HUES48 (cell line): ENCODE measurements at regions not wholly inside any gene's neighbourhood (a gene's known extent, or its start where the extent isn't known, plus 50 kb on each side); places are given as distances from the start of the nearest gene placed in this dataset.

ENCODE experiments used
- H3K27ac ChIP-seq: one replicate; pipeline ENCODE4 v1.7.0; 2013; ENCODE audit warnings: low read depth, low read length, inconsistent platforms
- H3K27me3 ChIP-seq: 2 replicates; pipeline ENCODE4 v1.6.1; 2013; ENCODE audit warnings: mild to moderate bottlenecking, low read length; ENCODE audit not compliant: control insufficient read depth, insufficient read depth
- H3K36me3 ChIP-seq: 2 replicates; pipeline ENCODE4 v1.6.1; 2013; ENCODE audit warnings: low read length; ENCODE audit not compliant: control insufficient read depth, insufficient read depth
- H3K4me1 ChIP-seq: 2 replicates; pipeline ENCODE4 v1.6.1; 2013; ENCODE audit warnings: mild to moderate bottlenecking, low read length; ENCODE audit not compliant: control insufficient read depth, insufficient read depth
- H3K4me3 ChIP-seq: 2 replicates; pipeline ENCODE4 v1.5.1; 2013; ENCODE audit warnings: mild to moderate bottlenecking, low read depth, low read length
- H3K9ac ChIP-seq: 2 replicates; pipeline ENCODE4 v1.6.1; 2013; ENCODE audit warnings: mild to moderate bottlenecking, low read depth, low read length, moderate library complexity
- H3K9me3 ChIP-seq: 2 replicates; pipeline ENCODE4 v1.6.1; 2013; ENCODE audit warnings: low read length; ENCODE audit not compliant: control insufficient read depth, insufficient read depth

DNA sequence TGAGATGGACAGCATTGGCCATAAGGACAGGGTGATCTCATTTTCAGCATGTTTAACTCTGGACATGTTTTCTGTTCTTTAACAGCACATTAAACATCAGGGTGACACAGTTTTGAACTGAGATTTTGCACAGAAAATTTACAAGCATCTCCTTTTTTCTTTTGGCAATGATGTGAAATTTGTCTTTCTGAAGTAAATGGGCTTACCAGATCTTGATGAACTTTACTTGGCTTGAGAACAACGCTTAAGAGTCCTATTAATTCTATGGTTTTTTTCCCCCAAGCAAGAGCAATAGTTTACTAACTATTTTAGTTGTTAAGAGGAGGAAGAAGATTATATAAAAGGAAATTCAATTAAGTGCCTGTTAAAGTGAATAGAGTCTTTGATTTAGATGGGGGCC lies 491.0 kb downstream of the SNAPC1 start:
- Histone ChIP-seq H3K27me3 (no peaks in the 10 kb centered on the region), H3K4me1 (no peaks in the 10 kb centered on the region), H3K27ac (no peak overlapping the region), H3K36me3 (no peaks in the 10 kb centered on the region), H3K4me3 (no peak overlapping the region), H3K9me3 (no peaks in the 10 kb centered on the region), H3K9ac (no peak overlapping the region)

DNA sequence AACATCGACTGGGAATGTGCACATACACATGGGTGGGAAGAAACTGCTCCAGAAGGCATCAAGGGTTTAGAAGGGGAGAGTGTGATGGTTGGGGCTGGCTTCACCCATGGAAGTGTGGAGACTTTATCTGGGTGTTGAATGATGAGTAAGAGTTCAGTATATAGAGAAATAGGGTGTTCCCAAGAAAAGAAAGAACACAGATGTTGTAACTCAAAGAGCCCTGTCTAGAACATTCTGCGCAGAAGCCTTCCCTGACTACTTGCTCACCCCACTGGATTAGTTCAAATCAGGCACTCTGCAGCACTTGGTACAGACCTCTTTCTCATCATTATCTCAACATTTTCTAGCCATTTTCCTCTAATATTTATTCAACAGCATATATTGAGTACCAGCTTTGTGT lies 491.7 kb downstream of the SNAPC1 start:
- H3K4me1 ChIP-seq, result no peaks in the 10 kb centered on the region

DNA sequence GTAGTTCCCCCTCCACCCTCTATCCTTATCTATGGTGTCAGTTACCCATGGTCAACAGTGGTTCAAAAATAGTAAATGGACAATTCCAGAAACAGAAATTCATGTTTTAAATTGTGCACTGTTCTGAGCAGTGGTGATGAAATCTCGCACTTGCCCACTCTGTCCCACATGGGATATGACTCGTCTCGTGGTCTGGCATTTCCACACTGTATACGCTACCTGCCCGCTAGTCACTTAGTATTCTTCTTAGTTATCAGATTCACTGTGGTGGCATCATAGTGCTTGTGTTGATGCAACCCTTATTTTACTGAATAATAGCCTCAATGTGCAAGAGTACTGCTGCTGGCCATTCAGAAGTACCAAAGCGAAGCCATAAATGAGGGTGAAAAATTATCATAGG lies 507.0 kb downstream of the SNAPC1 start:
- H3K27ac ChIP-seq, result no peak overlapping the region
- H3K4me3 ChIP-seq, result no peak overlapping the region
- no peaks in the 10 kb centered on the region for H3K9me3 ChIP-seq

More for the DNA sequence above, 491.7 kb downstream of the SNAPC1 start:
- no peak overlapping the region for H3K9ac ChIP-seq
- H3K27ac ChIP-seq, result no peak overlapping the region
- no peaks in the 10 kb centered on the region for H3K9me3 ChIP-seq
- H3K4me3 ChIP-seq, result no peak overlapping the region
- no peaks in the 10 kb centered on the region for H3K36me3 ChIP-seq
- H3K27me3 ChIP-seq, result no peaks in the 10 kb centered on the region

DNA sequence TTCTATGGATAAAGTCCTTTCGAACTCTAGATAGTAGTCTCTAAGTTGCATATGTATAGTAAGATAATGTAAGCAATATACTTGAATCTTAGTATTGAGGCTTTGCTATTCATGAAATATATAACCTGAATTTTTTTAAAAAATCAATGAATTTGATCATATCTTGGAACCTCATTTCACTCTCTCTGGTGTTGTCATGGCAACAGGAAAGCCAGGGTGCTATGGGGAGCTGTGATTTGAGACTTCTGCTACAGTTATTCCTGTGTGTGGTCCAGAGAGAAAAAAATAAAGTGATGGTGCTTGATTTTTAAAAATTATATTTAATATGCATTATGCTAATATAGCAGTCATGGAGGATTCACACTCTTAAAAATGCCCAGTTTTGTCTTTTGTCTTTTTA lies 508.0 kb downstream of the SNAPC1 start:
- Histone ChIP-seq H3K4me3 (no peak overlapping the region), H3K4me1 (no peaks in the 10 kb centered on the region), H3K9ac (no peak overlapping the region), H3K27ac (no peak overlapping the region), H3K27me3 (no peaks in the 10 kb centered on the region), H3K36me3 (no peaks in the 10 kb centered on the region), H3K9me3 (no peaks in the 10 kb centered on the region)

More for the DNA sequence above, 507.0 kb downstream of the SNAPC1 start:
- H3K9ac ChIP-seq, result no peak overlapping the region
- no peaks in the 10 kb centered on the region for H3K27me3 ChIP-seq
- no peaks in the 10 kb centered on the region for H3K4me1 ChIP-seq
- H3K36me3 ChIP-seq, result no peaks in the 10 kb centered on the region

DNA sequence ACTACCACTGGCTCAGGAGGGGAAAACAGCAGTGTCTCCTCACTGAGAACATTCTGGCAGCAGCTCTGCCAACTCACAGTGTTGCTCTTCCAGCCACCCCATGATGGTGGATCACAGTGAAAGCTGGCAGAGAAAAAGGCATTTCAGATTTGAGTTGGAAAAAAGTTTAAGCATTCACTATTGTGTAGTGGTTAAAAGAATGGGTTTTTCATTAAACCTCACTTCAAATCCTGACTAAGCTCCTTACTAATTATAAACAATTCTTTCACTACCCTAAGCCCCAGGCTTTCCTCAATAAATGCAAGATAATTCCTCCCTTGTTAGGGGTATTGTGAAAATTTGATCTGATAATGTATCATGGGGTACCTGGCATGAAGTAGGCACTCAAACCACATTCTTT lies 518.1 kb downstream of the SNAPC1 start:
- Histone ChIP-seq H3K4me1 (no peaks in the 10 kb centered on the region), H3K27me3 (no peaks in the 10 kb centered on the region), H3K4me3 (no peak overlapping the region), H3K36me3 (no peaks in the 10 kb centered on the region), H3K9ac (no peak overlapping the region), H3K27ac (no peak overlapping the region), H3K9me3 (no peaks in the 10 kb centered on the region)

DNA sequence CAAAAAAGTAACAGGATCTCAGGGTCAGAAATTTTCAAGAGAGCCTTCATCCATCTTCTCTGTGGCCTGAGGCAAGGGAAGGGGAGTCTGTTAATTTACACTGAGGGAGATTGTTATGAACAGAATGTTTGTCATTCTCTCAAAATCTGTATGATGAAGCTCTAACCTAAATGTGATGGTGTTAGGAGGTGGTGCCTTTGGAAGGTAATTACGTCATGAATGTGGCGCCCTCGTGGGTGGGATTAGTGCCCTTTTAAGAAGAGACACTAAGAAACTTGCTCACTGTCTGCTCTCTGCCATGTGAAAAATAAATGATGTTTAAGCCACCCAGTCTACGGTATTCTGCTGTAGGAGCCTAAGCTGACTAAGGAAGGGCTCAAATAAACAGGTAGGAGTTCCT lies 521.6 kb downstream of the SNAPC1 start:
- no peaks in the 10 kb centered on the region for H3K36me3 ChIP-seq
- H3K27ac ChIP-seq, result no peak overlapping the region
- H3K27me3 ChIP-seq, result no peaks in the 10 kb centered on the region
- no peaks in the 10 kb centered on the region for H3K4me1 ChIP-seq
- no peaks in the 10 kb centered on the region for H3K9me3 ChIP-seq
- H3K9ac ChIP-seq, result no peak overlapping the region
- H3K4me3 ChIP-seq, result no peak overlapping the region

DNA sequence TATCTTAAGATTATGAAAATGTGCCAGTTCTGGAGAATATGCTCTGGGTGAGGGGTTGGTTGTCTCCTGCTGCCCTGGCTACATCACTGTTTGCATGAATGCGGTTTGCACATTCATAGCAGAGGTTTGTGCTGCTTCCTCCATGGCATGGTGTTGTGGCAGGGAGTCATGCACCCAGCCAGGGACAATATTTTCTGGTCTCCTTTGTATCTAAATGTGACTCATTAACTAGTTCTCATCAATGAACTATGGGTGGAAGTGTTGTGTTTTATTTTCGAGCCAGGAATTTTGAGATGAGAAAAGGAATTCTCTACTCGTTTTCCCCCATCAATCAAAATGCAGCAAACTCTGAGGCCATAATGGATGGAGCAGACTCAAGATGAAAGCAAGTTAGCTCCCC lies 527.3 kb downstream of the SNAPC1 start:
- Histone ChIP-seq H3K27me3 (no peaks in the 10 kb centered on the region), H3K27ac (no peak overlapping the region), H3K9ac (no peak overlapping the region), H3K4me3 (no peak overlapping the region), H3K9me3 (no peaks in the 10 kb centered on the region), H3K36me3 (no peaks in the 10 kb centered on the region), H3K4me1 (no peaks in the 10 kb centered on the region)

DNA sequence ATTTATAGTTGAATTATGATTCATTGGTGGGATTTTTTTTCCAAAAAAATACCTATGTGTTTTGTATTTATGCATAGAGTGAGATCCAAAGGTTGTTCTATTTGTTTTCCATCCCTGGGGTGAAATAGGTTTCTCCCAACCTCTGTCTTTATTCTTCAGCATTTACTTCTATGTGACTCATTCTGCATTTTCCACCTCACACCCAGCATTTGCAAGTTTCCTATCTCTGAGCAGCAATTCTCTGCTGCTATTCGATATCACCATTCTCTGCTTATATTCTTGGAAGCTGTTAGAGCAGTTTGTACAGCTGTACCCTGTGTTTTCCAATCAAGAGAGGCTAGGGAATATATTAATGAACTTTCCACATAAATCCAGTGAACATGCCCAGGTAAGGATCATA lies 538.9 kb downstream of the SNAPC1 start:
- Histone ChIP-seq H3K9ac (no peak overlapping the region), H3K4me3 (no peak overlapping the region), H3K9me3 (peaks cover 6% of the 10 kb centered on the region; the same call in 1 of the 2 replicates), H3K27ac (no peak overlapping the region), H3K36me3 (no peaks in the 10 kb centered on the region), H3K27me3 (no peaks in the 10 kb centered on the region), H3K4me1 (no peaks in the 10 kb centered on the region)

DNA sequence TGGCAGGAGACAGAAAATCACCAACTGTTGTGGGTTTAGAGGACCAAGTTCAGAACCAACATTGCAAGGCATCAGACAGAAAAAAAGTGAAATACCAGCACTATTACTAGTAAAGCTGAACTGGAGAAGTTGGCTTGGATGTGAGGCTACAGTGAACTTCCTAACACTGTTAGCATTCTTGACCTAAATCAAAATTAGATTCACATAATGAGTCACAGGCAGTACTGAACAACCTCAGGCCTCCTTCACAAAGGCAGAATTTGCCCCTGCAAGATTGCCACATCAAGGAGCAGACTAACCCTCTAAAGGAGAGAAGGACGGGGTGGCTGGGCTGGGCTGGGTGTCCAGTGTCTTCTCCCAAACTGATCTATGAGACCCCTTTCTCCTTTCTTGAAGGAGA lies 539.7 kb downstream of the SNAPC1 start:
- no peaks in the 10 kb centered on the region for H3K27me3 ChIP-seq
- H3K36me3 ChIP-seq, result no peaks in the 10 kb centered on the region
- H3K9me3 ChIP-seq, result peaks cover 6% of the 10 kb centered on the region; the same call in 1 of the 2 replicates
- H3K4me3 ChIP-seq, result no peak overlapping the region
- no peaks in the 10 kb centered on the region for H3K4me1 ChIP-seq
- H3K9ac ChIP-seq, result no peak overlapping the region
- no peak overlapping the region for H3K27ac ChIP-seq

DNA sequence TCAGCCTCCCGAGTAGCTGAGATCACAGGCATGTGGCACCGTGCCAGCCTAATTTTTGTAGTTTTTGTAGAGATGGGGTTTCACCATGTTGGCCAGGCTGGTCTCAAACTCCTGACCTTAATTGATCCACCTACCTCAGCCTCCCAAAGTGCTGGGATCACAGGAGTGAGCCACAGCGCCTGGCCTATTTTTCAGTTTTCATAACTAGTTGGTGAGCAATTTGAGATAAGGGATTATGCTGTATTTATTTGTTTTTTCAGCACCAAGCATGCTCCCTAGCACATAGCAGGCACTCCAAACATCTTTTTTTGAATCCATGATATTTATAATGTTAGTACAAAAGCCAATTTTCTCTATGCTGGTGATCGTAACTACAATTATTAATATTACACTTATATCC lies 541.2 kb downstream of the SNAPC1 start:
- no peak overlapping the region for H3K27ac ChIP-seq
- no peaks in the 10 kb centered on the region for H3K36me3 ChIP-seq
- H3K9me3 ChIP-seq, result peaks cover 6% of the 10 kb centered on the region; the same call in 1 of the 2 replicates

DNA sequence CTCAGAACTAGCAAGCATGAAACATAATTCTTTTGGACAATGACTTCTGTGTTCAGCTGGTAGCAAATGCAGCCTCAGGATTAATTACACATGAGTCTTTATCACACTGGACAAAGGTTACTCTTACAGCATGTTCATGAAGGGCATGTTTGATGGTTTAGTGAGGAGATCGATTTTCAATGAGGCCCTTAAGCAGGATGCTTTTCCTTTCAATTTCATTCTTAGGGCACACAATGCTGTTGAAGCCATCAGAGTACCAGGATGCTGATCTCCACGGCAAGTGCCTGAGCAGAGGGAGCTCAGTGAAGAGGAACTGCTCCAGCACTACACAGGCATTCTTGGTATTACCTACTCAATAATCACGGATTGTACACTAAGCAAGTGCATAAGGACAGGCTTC lies 542.0 kb downstream of the SNAPC1 start:
- Histone ChIP-seq H3K36me3 (no peaks in the 10 kb centered on the region), H3K27ac (no peak overlapping the region), H3K4me1 (no peaks in the 10 kb centered on the region), H3K4me3 (no peak overlapping the region), H3K9me3 (peaks cover 6% of the 10 kb centered on the region; the same call in 1 of the 2 replicates), H3K27me3 (no peaks in the 10 kb centered on the region), H3K9ac (no peak overlapping the region)

More for the DNA sequence above, 541.2 kb downstream of the SNAPC1 start:
- Histone ChIP-seq H3K4me1 (no peaks in the 10 kb centered on the region), H3K4me3 (no peak overlapping the region), H3K9ac (no peak overlapping the region), H3K27me3 (no peaks in the 10 kb centered on the region)

DNA sequence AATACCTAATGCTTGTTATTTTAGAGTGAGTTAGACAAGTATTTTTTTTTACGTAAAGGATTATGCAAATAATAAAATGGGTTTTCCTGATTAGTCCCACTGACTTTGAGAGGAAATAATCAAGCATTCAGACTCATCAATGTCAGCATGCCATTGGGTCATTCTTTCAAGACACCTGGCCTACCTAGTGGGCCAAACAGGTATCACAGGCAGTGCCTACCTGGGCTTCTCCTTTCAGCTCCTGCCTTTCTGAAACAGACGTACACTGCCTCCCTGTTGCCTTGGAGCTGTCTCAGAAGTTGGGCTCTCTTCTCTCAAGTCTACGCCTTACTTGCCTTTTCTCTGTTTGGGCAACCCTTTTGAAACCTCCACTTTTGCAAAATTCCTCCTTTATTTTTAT lies 545.6 kb downstream of the SNAPC1 start:
- Histone ChIP-seq H3K9ac (no peak overlapping the region), H3K4me3 (no peak overlapping the region), H3K27ac (no peak overlapping the region), H3K36me3 (no peaks in the 10 kb centered on the region), H3K27me3 (no peaks in the 10 kb centered on the region), H3K4me1 (no peaks in the 10 kb centered on the region), H3K9me3 (no peaks in the 10 kb centered on the region)
